ENCODE measurements at regions not wholly inside any gene's neighbourhood (a gene's known extent, or its start where the extent isn't known, plus 50 kb on each side); places are given as distances from the start of the nearest gene placed in this dataset.

DNA sequence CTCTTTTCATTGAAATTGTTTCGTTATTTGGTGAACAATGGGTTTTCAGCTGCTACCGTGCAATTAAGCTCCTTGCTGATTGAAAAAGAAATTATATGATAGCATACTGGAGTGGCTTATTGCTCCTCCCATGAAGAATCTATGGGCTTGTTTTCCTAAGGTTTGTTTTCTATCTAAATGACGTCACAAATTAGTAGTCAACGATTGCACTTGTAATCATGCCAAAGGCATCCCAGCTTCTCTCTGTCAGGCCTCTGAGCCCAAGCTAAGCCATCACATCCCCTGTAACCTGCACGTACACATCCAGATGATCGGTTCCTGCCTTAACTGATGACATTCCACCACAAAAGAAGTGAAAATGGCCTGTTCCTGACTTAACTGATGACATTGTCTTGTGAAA lies 388.0 kb upstream of the LMCD1 start:
- H3K27ac Mint-ChIP-seq, result no peak overlapping the region
- no peak overlapping the region for H3K4me3 Mint-ChIP-seq
- no peaks in the 10 kb centered on the region for H3K36me3 Mint-ChIP-seq (ENCODE audit: insufficient read depth in 2 of 2)
- H3K4me1 Mint-ChIP-seq (ENCODE audit: low read depth), result no peaks in the 10 kb centered on the region
- no peak for ATAC-seq (replicated peaks in 1 of 2)
- peaks cover 0 to 4% of the 10 kb centered on the region in 2 donors for H3K9me3 Mint-ChIP-seq
- no peak for DNase-seq
- no peaks in the 10 kb centered on the region for H3K27me3 Mint-ChIP-seq (ENCODE audit: low read depth)

DNA sequence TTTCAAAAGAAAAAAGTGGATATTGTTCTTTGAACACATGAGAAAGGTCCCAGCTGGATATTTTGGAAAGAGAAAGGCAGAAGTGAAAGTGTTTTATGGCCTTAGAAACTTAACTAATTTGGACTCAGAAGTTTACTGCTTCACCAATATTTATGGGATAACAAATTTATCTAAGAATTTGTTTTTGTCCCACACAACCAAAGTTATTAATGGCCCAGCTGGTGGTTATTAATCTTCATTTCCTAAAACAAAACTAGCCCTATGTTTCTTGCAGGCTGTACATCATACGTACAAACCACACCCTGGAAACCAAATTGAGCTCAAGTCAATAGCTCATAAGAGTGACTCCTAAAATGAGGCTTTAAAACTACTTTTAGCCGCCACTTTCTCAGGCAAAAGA lies 372.9 kb upstream of the LMCD1 start:
- no peaks in the 10 kb centered on the region for H3K36me3 Mint-ChIP-seq (ENCODE audit: insufficient read depth in 2 of 2)
- H3K4me1 Mint-ChIP-seq (ENCODE audit: low read depth), result no peaks in the 10 kb centered on the region
- H3K27me3 Mint-ChIP-seq (ENCODE audit: low read depth), result no peaks in the 10 kb centered on the region
- no peak overlapping the region for H3K27ac Mint-ChIP-seq
- H3K9me3 Mint-ChIP-seq, result no peaks in the 10 kb centered on the region
- no peak overlapping the region for H3K4me3 Mint-ChIP-seq
- no peak for DNase-seq
- no peak for ATAC-seq (replicated peaks in 1 of 2)

DNA sequence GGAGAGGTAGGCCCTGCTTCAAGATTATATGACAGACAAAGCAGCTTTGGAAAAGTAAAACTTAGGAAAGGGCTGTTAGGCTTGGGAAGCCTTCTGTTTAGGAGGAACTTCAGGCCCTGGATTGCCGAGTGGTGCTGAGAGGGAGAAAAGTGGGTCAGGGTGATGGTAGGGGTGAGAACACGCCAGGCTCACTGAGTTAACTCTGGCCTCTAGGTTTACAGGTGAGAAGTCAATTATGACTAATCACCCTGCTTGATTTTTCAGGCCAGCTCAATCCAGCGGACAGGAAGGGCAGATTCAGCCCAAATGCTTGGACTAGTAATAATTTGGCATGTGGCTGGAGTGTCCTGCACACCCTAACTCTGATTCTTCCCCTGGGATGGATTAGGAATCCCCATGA lies 365.1 kb upstream of the LMCD1 start:
- peaks cover 6% of the 10 kb centered on the region for H3K27me3 Mint-ChIP-seq (ENCODE audit: low read depth)
- ATAC-seq (replicated peaks in 1 of 2) (no peak), DNase-seq (no peak)
- H3K27ac Mint-ChIP-seq, result no peak overlapping the region
- no peaks in the 10 kb centered on the region for H3K36me3 Mint-ChIP-seq (ENCODE audit: insufficient read depth in 2 of 2)
- H3K9me3 Mint-ChIP-seq, result no peaks in the 10 kb centered on the region
- H3K4me1 Mint-ChIP-seq (ENCODE audit: low read depth), result no peaks in the 10 kb centered on the region
- H3K4me3 Mint-ChIP-seq, result no peak overlapping the region

DNA sequence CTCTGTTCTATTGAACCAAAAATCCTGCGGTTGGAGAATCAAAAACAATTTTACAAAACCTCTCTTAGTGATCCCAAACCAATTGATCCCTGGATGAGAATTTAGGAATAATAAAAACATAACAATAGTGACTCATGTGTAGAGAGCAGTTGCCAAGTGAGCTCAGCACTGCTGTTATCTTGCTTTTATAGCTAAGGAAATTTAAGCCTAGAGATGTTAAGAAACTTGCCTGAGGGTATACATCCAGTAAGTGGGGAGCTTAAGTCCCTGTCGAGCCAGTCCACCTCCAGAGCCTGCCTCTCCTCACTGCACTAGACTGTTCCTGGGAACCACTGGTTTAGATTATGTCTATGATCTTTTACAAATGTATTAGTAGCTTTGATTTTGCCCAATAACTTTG lies 358.4 kb upstream of the LMCD1 start:
- H3K4me3 Mint-ChIP-seq, result no peak overlapping the region
- H3K9me3 Mint-ChIP-seq, result no peaks in the 10 kb centered on the region
- ATAC-seq (replicated peaks in 1 of 2) (no peak), DNase-seq (no peak)
- no peaks in the 10 kb centered on the region for H3K4me1 Mint-ChIP-seq (ENCODE audit: low read depth)
- no peak overlapping the region for H3K27ac Mint-ChIP-seq
- H3K36me3 Mint-ChIP-seq (ENCODE audit: insufficient read depth in 2 of 2), result no peaks in the 10 kb centered on the region
- peaks cover 7% of the 10 kb centered on the region for H3K27me3 Mint-ChIP-seq (ENCODE audit: low read depth)

DNA sequence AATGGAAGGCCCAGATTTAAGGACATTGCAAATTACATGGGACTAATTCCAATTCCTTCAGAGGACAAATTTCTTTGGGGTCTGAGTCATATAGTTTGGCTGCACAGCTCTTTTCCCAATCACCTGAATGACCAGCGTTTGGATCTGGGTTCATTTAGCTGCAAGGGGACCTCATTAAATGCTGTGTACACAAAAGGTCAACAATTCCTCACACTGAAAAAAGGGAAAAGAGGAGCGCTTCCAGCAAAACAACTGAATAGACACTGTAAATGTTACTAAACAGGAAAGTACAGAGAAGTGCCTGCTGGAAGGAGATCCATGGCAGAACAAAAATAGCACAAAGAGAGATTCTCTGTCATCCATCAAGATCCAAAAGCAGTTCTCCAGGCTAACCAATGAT lies 356.0 kb upstream of the LMCD1 start:
- H3K4me3 Mint-ChIP-seq, result no peak overlapping the region
- DNase-seq (no peak), ATAC-seq (replicated peaks in 1 of 2) (no peak)
- no peaks in the 10 kb centered on the region for H3K4me1 Mint-ChIP-seq (ENCODE audit: low read depth)
- no peak overlapping the region for H3K27ac Mint-ChIP-seq
- H3K27me3 Mint-ChIP-seq (ENCODE audit: low read depth), result peaks cover 12% of the 10 kb centered on the region
- no peaks in the 10 kb centered on the region for H3K9me3 Mint-ChIP-seq
- no peaks in the 10 kb centered on the region for H3K36me3 Mint-ChIP-seq (ENCODE audit: insufficient read depth in 2 of 2)

DNA sequence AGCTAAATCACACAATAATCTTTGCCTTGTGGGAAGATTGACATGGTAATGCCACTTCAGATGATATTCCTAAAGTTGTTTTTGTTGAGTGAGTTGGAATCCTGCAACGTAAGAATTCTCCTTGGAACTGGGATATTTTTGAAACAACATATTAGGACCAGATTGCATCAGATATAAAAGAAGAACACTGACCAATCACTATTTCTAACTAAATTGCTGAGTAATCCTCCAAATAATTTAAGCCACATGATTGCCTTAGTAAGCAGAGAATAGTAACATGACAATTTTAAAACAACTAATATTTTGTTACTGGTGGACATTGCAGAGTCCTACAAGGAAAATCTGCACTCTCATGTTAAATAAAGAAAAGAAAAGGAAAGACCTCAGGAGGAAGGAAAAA lies 353.9 kb upstream of the LMCD1 start:
- Mint-ChIP-seq H3K4me3 (no peak overlapping the region), H3K27me3 (ENCODE audit: low read depth) (peaks cover 6% of the 10 kb centered on the region), H3K27ac (no peak overlapping the region), H3K9me3 (no peaks in the 10 kb centered on the region), H3K36me3 (ENCODE audit: insufficient read depth in 2 of 2) (no peaks in the 10 kb centered on the region), H3K4me1 (ENCODE audit: low read depth) (no peaks in the 10 kb centered on the region)
- ATAC-seq (replicated peaks in 1 of 2), result no peak
- no peak for DNase-seq

DNA sequence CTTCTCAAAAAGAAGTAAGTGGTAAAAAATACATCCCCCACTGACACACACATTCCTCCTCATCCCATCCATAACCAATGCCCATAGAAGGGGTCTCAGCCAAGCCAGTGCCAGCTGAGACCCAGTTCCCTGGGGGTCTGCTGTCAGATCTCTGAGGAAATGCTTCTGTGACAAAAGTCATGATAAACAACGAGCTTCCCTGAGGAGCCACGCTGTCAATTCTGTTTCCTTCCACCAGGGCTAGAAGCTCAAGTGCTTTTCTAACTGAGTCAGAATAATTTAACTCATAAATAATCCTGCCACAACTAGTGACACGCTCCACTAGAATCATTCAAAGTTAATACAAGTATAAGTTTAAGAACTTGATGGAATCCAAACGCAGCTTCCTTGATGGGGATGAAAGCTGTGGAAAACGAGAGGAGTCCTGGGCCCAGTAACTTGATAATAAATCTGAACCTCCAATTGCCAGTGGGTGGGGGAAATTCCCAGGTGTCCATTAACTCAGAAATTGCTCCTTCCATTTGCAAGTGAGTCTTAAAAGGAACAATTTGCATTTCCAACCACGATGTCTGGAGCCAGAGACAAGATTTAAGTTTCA lies 348.7 kb upstream of the LMCD1 start:
- DNase-seq (no peak), ATAC-seq (replicated peaks in 1 of 2) (no peak)
- Mint-ChIP-seq H3K36me3 (ENCODE audit: insufficient read depth in 2 of 2) (no peaks in the 10 kb centered on the region), H3K27ac (no peak overlapping the region), H3K9me3 (no peaks in the 10 kb centered on the region), H3K4me3 (no peak overlapping the region), H3K27me3 (ENCODE audit: low read depth) (peaks cover 6% of the 10 kb centered on the region), H3K4me1 (ENCODE audit: low read depth) (no peaks in the 10 kb centered on the region)

DNA sequence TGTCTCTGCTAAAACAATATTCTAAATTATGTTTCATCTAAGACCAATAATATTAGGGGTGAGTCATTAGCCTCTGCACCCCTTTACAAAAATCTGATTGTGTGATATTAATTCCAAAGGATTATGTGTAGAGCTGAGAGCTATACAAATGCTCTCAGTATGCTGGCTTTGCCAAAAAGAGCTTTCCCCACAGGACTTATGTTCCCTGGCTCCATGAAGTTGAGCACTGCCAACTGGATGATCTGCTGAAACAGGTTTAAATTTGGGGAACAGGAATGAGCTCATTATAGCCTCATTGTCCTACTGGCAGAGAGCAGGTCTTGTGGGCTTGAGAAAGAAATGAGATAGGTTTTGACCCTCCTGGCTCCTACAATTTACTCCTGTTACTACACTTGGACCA lies 347.8 kb upstream of the LMCD1 start:
- no peaks in the 10 kb centered on the region for H3K4me1 Mint-ChIP-seq (ENCODE audit: low read depth)
- H3K27ac Mint-ChIP-seq, result no peak overlapping the region
- no peak overlapping the region for H3K4me3 Mint-ChIP-seq
- ATAC-seq (replicated peaks in 1 of 2) (no peak), DNase-seq (no peak)
- H3K36me3 Mint-ChIP-seq (ENCODE audit: insufficient read depth in 2 of 2), result no peaks in the 10 kb centered on the region
- no peaks in the 10 kb centered on the region for H3K27me3 Mint-ChIP-seq (ENCODE audit: low read depth)
- no peaks in the 10 kb centered on the region for H3K9me3 Mint-ChIP-seq

DNA sequence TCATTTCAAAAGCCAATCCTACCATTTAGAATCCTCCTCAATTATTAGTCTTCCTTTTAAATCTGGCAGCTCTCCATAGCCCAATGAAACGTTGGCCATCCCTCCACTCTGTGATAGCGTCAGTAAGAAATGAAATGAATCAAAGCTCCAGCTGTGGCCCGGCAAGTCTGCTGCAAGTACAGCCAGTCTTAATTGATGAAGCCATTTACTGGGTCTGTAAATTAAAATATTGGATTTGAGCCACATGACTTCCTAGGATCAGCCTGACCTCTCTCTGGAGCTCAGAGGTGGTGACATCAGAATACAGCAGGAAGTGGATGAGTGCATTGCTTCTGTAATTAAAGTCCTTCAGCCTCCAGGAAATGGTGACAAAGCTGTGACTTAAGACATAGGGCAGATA lies 347.0 kb upstream of the LMCD1 start:
- Mint-ChIP-seq H3K4me3 (no peak overlapping the region), H3K36me3 (ENCODE audit: insufficient read depth in 2 of 2) (no peaks in the 10 kb centered on the region), H3K27me3 (ENCODE audit: low read depth) (no peaks in the 10 kb centered on the region), H3K27ac (no peak overlapping the region), H3K4me1 (ENCODE audit: low read depth) (no peaks in the 10 kb centered on the region), H3K9me3 (no peaks in the 10 kb centered on the region)
- DNase-seq (no peak), ATAC-seq (replicated peaks in 1 of 2) (no peak)

DNA sequence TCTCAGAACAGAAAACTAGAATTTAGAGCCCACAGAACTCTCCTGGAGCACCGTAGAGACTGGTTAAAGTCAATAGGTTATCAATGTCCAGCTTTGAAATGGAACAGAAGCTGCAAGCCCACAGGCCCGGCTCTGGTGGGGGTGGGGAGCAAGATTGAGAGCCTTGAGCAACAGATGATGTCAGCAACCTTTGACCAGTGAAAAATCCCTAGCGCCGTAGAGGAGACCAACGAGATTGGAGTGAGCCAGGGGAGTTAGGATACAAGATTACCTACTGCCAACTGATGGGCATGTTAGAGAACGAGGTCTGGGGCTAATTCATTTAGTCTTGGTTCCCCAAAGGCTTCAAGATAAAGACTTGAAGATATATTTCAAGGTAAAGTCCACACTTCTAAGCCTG lies 345.5 kb upstream of the LMCD1 start:
- no peak overlapping the region for H3K4me3 Mint-ChIP-seq
- no peaks in the 10 kb centered on the region for H3K27me3 Mint-ChIP-seq (ENCODE audit: low read depth)
- ATAC-seq (replicated peaks in 1 of 2) (no peak), DNase-seq (no peak)
- no peaks in the 10 kb centered on the region for H3K9me3 Mint-ChIP-seq
- no peaks in the 10 kb centered on the region for H3K4me1 Mint-ChIP-seq (ENCODE audit: low read depth)
- no peak overlapping the region for H3K27ac Mint-ChIP-seq
- H3K36me3 Mint-ChIP-seq (ENCODE audit: insufficient read depth in 2 of 2), result no peaks in the 10 kb centered on the region

DNA sequence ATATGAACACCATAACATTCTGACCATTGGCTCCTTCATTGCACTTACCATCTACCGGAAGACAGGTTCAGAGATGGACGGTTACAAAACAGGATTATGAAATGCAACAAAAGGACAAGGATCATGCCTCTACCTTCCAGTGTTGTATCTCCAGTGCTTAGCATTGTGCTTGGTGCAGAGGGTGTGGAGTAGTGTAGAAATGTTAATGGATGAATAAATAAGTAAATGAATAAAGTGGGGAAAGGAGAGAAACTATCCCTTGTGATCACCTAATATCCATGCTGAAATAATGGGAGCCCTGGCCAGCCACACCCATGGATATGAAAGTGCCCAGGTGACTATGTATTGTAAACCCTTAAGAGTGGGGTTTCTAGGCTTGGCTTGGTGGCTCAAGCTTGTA lies 344.8 kb upstream of the LMCD1 start:
- no peaks in the 10 kb centered on the region for H3K4me1 Mint-ChIP-seq (ENCODE audit: low read depth)
- ATAC-seq (replicated peaks in 1 of 2) (no peak), DNase-seq (no peak)
- H3K27me3 Mint-ChIP-seq (ENCODE audit: low read depth), result no peaks in the 10 kb centered on the region
- H3K4me3 Mint-ChIP-seq, result no peak overlapping the region
- H3K9me3 Mint-ChIP-seq, result no peaks in the 10 kb centered on the region
- H3K27ac Mint-ChIP-seq, result no peak overlapping the region
- no peaks in the 10 kb centered on the region for H3K36me3 Mint-ChIP-seq (ENCODE audit: insufficient read depth in 2 of 2)

DNA sequence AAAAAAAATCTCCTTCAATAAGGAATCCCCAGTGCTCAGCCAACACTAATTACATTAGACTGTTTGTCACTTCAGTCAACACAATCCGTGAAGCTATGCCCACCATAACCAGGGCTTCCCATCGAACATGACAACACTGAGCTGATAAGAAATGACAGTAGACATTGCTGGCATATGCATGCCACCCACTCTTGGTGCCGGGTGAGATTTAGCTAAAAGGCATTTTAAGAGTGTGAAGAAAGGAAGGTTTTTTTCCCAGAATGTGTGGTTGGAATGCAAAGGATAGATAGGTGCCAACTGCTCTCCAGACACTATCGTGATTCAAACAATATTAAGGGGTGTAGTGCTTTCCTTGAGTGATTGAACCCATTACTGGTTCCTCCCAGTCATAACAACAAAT lies 344.0 kb upstream of the LMCD1 start:
- Mint-ChIP-seq H3K36me3 (ENCODE audit: insufficient read depth in 2 of 2) (no peaks in the 10 kb centered on the region), H3K4me3 (no peak overlapping the region), H3K9me3 (no peaks in the 10 kb centered on the region), H3K27ac (no peak overlapping the region), H3K27me3 (ENCODE audit: low read depth) (no peaks in the 10 kb centered on the region), H3K4me1 (ENCODE audit: low read depth) (no peaks in the 10 kb centered on the region)
- ATAC-seq (replicated peaks in 1 of 2) (no peak), DNase-seq (no peak)

DNA sequence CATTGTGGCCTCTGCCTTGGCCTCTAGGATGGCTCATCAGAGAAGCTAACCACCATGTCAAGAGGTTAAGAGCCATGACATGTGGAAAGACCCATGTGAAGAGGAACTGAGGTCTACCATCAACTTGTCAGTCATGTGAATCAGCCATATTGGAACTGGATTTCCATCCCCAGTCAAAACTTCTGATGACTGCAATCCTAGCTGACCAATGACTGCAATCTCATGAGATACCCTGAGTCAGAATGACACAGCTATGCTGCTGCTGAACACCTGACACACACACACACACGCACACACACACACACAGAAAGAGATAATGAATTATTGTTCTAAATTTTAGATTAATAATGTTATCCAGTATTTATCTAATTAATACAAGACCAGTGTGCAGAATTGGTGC lies 337.5 kb upstream of the LMCD1 start:
- ATAC-seq (replicated peaks in 1 of 2) (no peak), DNase-seq (no peak)
- H3K27ac Mint-ChIP-seq, result no peak overlapping the region
- peaks cover 0 to 2% of the 10 kb centered on the region in 2 donors for H3K9me3 Mint-ChIP-seq
- H3K27me3 Mint-ChIP-seq (ENCODE audit: low read depth), result no peaks in the 10 kb centered on the region
- H3K4me1 Mint-ChIP-seq (ENCODE audit: low read depth), result no peaks in the 10 kb centered on the region
- H3K4me3 Mint-ChIP-seq, result no peak overlapping the region
- no peaks in the 10 kb centered on the region for H3K36me3 Mint-ChIP-seq (ENCODE audit: insufficient read depth in 2 of 2)

DNA sequence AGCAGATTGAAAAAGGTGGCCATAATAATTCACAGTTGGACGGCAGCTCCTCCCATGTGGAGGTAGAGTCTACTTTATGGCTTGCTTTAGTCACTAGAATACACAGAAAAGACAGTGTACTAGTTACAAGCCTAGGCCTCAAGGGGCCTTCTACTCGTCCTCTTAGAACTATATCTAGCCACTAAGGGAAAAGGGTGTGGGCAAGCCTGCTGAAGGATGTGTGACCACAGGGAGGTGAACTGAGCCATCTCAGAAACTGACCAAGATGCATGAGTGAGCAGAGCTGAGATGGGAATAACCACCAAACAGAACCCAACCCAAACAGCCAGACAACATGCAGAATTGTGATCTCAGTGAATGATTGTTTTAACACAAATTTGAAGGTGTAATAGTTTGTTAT lies 335.6 kb upstream of the LMCD1 start:
- ATAC-seq (replicated peaks in 1 of 2), result no peak
- H3K4me3 Mint-ChIP-seq, result no peak overlapping the region

More for the DNA sequence above, 335.6 kb upstream of the LMCD1 start:
- Mint-ChIP-seq H3K27me3 (ENCODE audit: low read depth) (no peaks in the 10 kb centered on the region), H3K27ac (no peak overlapping the region), H3K4me1 (ENCODE audit: low read depth) (no peaks in the 10 kb centered on the region), H3K9me3 (peaks cover 0 to 2% of the 10 kb centered on the region in 2 donors), H3K36me3 (ENCODE audit: insufficient read depth in 2 of 2) (no peaks in the 10 kb centered on the region)
- DNase-seq, result no peak

Measured in activated T-cell treated with anti-CD3 and anti-CD28 coated beads, Interleukin-2, amount 50 U/mL, for 72 hours (primary cell).